HEK293 (cell line): ENCODE measurements at regions not wholly inside any gene's neighbourhood (a gene's known extent, or its start where the extent isn't known, plus 50 kb on each side); places are given as distances from the start of the nearest gene placed in this dataset.

Experiments used
- CTCF ChIP-seq: fragments of 450-650 bp; formaldehyde crosslinking; IDR thresholded peaks from 2 replicates; pipeline ENCODE4 v1.5.1; 2016; ENCODE audit warnings: missing biosample characterization, missing genetic modification characterization
- GLI2 ChIP-seq: fragments of 450-650 bp; formaldehyde crosslinking; IDR thresholded peaks from 2 replicates; pipeline ENCODE4; 2017; ENCODE audit warnings: missing biosample characterization, missing genetic modification characterization, low read depth, borderline replicate concordance
- MYNN ChIP-seq: fragments of 450-650 bp; formaldehyde crosslinking; IDR thresholded peaks from 2 replicates; pipeline ENCODE4 v1.5.1; 2016; ENCODE audit warnings: missing biosample characterization, missing genetic modification characterization, borderline replicate concordance
- YY1 ChIP-seq: fragments of 450-650 bp; formaldehyde crosslinking; IDR thresholded peaks from 2 replicates; pipeline ENCODE4 v1.5.1; 2018; ENCODE audit warnings: missing biosample characterization, missing genetic modification characterization
- ZBTB8A ChIP-seq: fragments of 450-650 bp; formaldehyde crosslinking; IDR thresholded peaks from 2 replicates; pipeline ENCODE4 v1.5.1; 2016; ENCODE audit warnings: missing biosample characterization, missing genetic modification characterization
- ZNF155 ChIP-seq: fragments of 450-650 bp; formaldehyde crosslinking; IDR thresholded peaks from 2 replicates; pipeline ENCODE4 v1.5.1; 2016; ENCODE audit warnings: missing biosample characterization, missing genetic modification characterization
- ZNF530 ChIP-seq: fragments of 450-650 bp; formaldehyde crosslinking; IDR thresholded peaks from 2 replicates; pipeline ENCODE4 v1.5.1; 2016; ENCODE audit warnings: low read depth, missing biosample characterization, missing genetic modification characterization
- TF ChIP-seq, protein P1 (sequence below): fragments of 450-650 bp; formaldehyde crosslinking; IDR thresholded peaks from 2 replicates; pipeline ENCODE4 v1.5.1; 2016; ENCODE audit warnings: missing biosample characterization, missing genetic modification characterization
- TF ChIP-seq, protein P2 (sequence below): fragments of 450-650 bp; formaldehyde crosslinking; IDR thresholded peaks from 2 replicates; pipeline ENCODE4 v1.5.1; 2016; ENCODE audit warnings: missing biosample characterization, missing genetic modification characterization

- TF ChIP-seq CTCF (tag by site-specific recombination) (no peak), YY1 (no peak), ZNF530 (no peak), GLI2 (tag by site-specific recombination) (no peak), MYNN (no peak), ZBTB8A (tag by site-specific recombination) (no peak), ZNF155 (tag by site-specific recombination) (no peak)
- TF ChIP-seq, protein P1, sequence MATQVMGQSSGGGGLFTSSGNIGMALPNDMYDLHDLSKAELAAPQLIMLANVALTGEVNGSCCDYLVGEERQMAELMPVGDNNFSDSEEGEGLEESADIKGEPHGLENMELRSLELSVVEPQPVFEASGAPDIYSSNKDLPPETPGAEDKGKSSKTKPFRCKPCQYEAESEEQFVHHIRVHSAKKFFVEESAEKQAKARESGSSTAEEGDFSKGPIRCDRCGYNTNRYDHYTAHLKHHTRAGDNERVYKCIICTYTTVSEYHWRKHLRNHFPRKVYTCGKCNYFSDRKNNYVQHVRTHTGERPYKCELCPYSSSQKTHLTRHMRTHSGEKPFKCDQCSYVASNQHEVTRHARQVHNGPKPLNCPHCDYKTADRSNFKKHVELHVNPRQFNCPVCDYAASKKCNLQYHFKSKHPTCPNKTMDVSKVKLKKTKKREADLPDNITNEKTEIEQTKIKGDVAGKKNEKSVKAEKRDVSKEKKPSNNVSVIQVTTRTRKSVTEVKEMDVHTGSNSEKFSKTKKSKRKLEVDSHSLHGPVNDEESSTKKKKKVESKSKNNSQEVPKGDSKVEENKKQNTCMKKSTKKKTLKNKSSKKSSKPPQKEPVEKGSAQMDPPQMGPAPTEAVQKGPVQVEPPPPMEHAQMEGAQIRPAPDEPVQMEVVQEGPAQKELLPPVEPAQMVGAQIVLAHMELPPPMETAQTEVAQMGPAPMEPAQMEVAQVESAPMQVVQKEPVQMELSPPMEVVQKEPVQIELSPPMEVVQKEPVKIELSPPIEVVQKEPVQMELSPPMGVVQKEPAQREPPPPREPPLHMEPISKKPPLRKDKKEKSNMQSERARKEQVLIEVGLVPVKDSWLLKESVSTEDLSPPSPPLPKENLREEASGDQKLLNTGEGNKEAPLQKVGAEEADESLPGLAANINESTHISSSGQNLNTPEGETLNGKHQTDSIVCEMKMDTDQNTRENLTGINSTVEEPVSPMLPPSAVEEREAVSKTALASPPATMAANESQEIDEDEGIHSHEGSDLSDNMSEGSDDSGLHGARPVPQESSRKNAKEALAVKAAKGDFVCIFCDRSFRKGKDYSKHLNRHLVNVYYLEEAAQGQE (tag by site-specific recombination), result no peak
- TF ChIP-seq, protein P2, sequence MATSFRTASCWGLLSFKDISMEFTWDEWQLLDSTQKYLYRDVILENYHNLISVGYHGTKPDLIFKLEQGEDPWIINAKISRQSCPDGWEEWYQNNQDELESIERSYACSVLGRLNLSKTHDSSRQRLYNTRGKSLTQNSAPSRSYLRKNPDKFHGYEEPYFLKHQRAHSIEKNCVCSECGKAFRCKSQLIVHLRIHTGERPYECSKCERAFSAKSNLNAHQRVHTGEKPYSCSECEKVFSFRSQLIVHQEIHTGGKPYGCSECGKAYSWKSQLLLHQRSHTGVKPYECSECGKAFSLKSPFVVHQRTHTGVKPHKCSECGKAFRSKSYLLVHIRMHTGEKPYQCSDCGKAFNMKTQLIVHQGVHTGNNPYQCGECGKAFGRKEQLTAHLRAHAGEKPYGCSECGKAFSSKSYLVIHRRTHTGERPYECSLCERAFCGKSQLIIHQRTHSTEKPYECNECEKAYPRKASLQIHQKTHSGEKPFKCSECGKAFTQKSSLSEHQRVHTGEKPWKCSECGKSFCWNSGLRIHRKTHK, result no peak
Measured at GRCh38 chr11:15830741-15831428, 525.5 kb downstream of the SOX6 start.
